PC-3 (cell line): ENCODE measurements at regions not wholly inside any gene's neighbourhood (a gene's known extent, or its start where the extent isn't known, plus 50 kb on each side); places are given as distances from the start of the nearest gene placed in this dataset.

ENCODE experiments used
- CTCF ChIP-seq: fragments of 300-600 bp; sonication (generic); conservative IDR thresholded peaks from 2 replicates; pipeline ENCODE4 v1.5.1; 2017; ENCODE audit warnings: antibody characterized with exemption, low read depth, mild to moderate bottlenecking, low read length
- EZH2phosphoT487 ChIP-seq: fragments of 300-600 bp; sonication (generic); IDR thresholded peaks from 2 replicates; pipeline ENCODE4 v1.6.1; 2018; ENCODE audit warnings: mild to moderate bottlenecking, antibody characterized with exemption, low read length, borderline replicate concordance

GRCh38 chr4:158384414-158384813, 137.3 kb upstream of the RXFP1 start:
- TF ChIP-seq CTCF (no peak), EZH2phosphoT487 (no peak)
